ENCODE measurements at regions not wholly inside any gene's neighbourhood (a gene's known extent, or its start where the extent isn't known, plus 50 kb on each side); places are given as distances from the start of the nearest gene placed in this dataset.

GRCh38 chr7:34452363-34452762, 205.7 kb upstream of the NPSR1 start:
- no peak overlapping the region for H3K4me3 ChIP-seq
- TF ChIP-seq CTCF (IDR thresholded peaks at IDR 0.05) = no peak
- no peaks in the 10 kb centered on the region for H3K36me3 ChIP-seq
- no peak overlapping the region for H3K27ac ChIP-seq
- H3K27me3 ChIP-seq = no peaks in the 10 kb centered on the region
- DNase-seq = no peak
- no peaks in the 10 kb centered on the region for H3K4me1 ChIP-seq
- intact Hi-C loops (cut with DNase I) = no loop called here
- 80 to 86% methylated on average over 7 of the region's 7 CpGs for WGBS, 2 donors
- peaks cover 0 to 10% (median 0%) of the 10 kb centered on the region in 11 donors for H3K9me3 ChIP-seq
- ATAC-seq = no peak

- 58 to 62% methylated on average over 2 of the region's 2 CpGs for WGBS, 2 donors
- H3K9me3 ChIP-seq = peaks cover 0 to 8% (median 0%) of the 10 kb centered on the region in 11 donors
- H3K27ac ChIP-seq = no peak overlapping the region
- H3K4me3 ChIP-seq = no peak overlapping the region
- DNase-seq (no peak), ATAC-seq (no peak)
- H3K27me3 ChIP-seq = no peaks in the 10 kb centered on the region
- no peaks in the 10 kb centered on the region for H3K36me3 ChIP-seq
- intact Hi-C loops (cut with DNase I) = no loop called here
- no peaks in the 10 kb centered on the region for H3K4me1 ChIP-seq
- TF ChIP-seq CTCF (IDR thresholded peaks at IDR 0.05) = no peak
Measured at GRCh38 chr7:34453150-34453549, 204.9 kb upstream of the NPSR1 start.

GRCh38 chr7:34454381-34454780, 203.6 kb upstream of the NPSR1 start:
- H3K4me3 ChIP-seq = no peak overlapping the region
- peaks cover 0 to 1% (median 0%) of the 10 kb centered on the region in 11 donors for H3K9me3 ChIP-seq
- H3K4me1 ChIP-seq = no peaks in the 10 kb centered on the region
- intact Hi-C loops (cut with DNase I) = no loop called here
- H3K27me3 ChIP-seq = no peaks in the 10 kb centered on the region
- H3K36me3 ChIP-seq = no peaks in the 10 kb centered on the region
- H3K27ac ChIP-seq = no peak overlapping the region
- 85 to 86% methylated on average over 4 of the region's 4 CpGs for WGBS, 2 donors
- ATAC-seq (no peak), DNase-seq (no peak)
- TF ChIP-seq CTCF (IDR thresholded peaks at IDR 0.05) = no peak

- Histone ChIP-seq H3K27ac (no peak overlapping the region), H3K36me3 (no peaks in the 10 kb centered on the region), H3K9me3 (peaks cover 0 to 4% (median 0%) of the 10 kb centered on the region in 11 donors), H3K4me1 (no peaks in the 10 kb centered on the region), H3K4me3 (no peak overlapping the region), H3K27me3 (no peaks in the 10 kb centered on the region)
- DNase-seq = no peak
- no peak for ATAC-seq
- TF ChIP-seq CTCF (IDR thresholded peaks at IDR 0.05) = no peak
- intact Hi-C loops (cut with DNase I) = no loop called here
- WGBS, 2 donors = 84 to 85% methylated on average over 7 of the region's 7 CpGs
Measured at GRCh38 chr7:34457329-34457728, 200.7 kb upstream of the NPSR1 start.

Measured in heart right ventricle (tissue), 16 donors.